Left ventricle myocardium inferior (tissue), 1 donor: ENCODE measurements at regions not wholly inside any gene's neighbourhood (a gene's known extent, or its start where the extent isn't known, plus 50 kb on each side); places are given as distances from the start of the nearest gene placed in this dataset.

ENCODE experiments used
- DNase-seq: peaks from one replicate; pipeline ENCODE4 v3.0.0-alpha.2; 2020
- H3K27ac ChIP-seq: fragments of 200-600 bp; replicated peaks from 2 replicates; pipeline ENCODE4 v1.8.0; 2021
- H3K27me3 ChIP-seq: fragments of 200-600 bp; 2 replicates; pipeline ENCODE4 v1.8.0; 2021; ENCODE audit warnings: low read depth
- H3K36me3 ChIP-seq: fragments of 200-600 bp; 2 replicates; pipeline ENCODE4 v1.8.0; 2021
- H3K4me1 ChIP-seq: fragments of 200-600 bp; 2 replicates; pipeline ENCODE4 v1.8.0; 2021
- H3K4me3 ChIP-seq: fragments of 200-600 bp; 2 replicates; pipeline ENCODE4 v1.8.0; 2021; ENCODE audit warnings: mild to moderate bottlenecking, moderate library complexity
- H3K9me3 ChIP-seq: fragments of 200-600 bp; replicated peaks from 2 replicates; pipeline ENCODE4 v1.8.0; 2021
- CTCF ChIP-seq: fragments of 200-600 bp; IDR thresholded peaks from 2 replicates; pipeline ENCODE4 v1.8.0; 2021; ENCODE audit warnings: antibody characterized with exemption, mild to moderate bottlenecking, borderline replicate concordance
- intact Hi-C: fragments of 100-400 bp; cut with micrococcal nuclease; formaldehyde crosslinking; loops from one replicate; pipeline ENCODE4 v1.11.0; 2022
- donor health status: DM: no; HTN: yes; CAD: no; lungs with severe emphysema.

DNA sequence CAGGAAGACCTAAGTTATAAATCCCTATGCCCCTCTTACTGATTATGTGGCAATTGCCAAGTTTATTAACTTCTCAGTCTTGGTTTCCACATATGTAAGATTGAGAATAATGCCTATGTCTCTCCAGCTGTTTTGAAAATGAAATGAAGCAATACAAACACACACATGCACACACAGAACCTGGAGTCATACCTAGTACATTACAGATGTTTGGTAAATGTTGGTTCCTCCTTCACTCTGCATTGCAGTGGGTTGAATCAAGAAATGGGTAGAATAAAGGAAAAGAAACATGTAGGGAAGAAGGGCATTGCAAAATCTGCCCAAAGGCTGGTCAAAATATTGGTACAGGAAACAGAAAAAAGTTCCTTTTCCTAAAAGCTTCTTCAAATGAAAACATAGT lies 309.9 kb upstream of the EMCN start:
- Histone ChIP-seq H3K4me3 (no peak overlapping the region), H3K27me3 (no peaks in the 10 kb centered on the region), H3K9me3 (peaks cover 16% of the 10 kb centered on the region), H3K36me3 (no peaks in the 10 kb centered on the region), H3K27ac (no peak overlapping the region), H3K4me1 (no peaks in the 10 kb centered on the region)
- no peak for DNase-seq
- intact Hi-C loops, result no loop called here
- TF ChIP-seq CTCF, result no peak

GRCh38 chr4:100826808-100827548 lies 309.2 kb upstream of the EMCN start:
- no peak for DNase-seq
- no peak for TF ChIP-seq CTCF
- no peaks in the 10 kb centered on the region for H3K36me3 ChIP-seq

DNA sequence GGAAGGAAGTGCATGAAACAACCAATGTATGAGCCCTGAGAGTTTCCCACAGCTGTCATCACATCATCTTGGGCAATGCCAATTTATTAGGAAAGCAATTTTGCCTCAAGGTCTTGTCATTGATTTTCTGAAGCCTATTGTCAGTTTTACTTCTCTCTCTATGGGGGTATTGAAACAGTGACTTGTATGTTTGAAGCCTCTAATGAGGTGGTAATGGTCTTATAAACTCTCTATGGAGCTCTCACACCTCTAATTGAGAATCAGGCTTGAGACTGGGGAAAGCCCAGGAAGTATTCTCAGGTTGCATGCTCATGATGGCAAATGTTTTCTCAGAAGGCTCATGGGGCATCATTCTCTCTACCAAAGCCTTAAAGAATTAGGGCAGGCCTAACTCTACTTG lies 308.2 kb upstream of the EMCN start:
- no peak overlapping the region for H3K27ac ChIP-seq
- H3K27me3 ChIP-seq, result no peaks in the 10 kb centered on the region
- DNase-seq, result no peak
- no peaks in the 10 kb centered on the region for H3K4me1 ChIP-seq
- no peaks in the 10 kb centered on the region for H3K36me3 ChIP-seq
- no peak overlapping the region for H3K4me3 ChIP-seq
- intact Hi-C loops, result no loop called here
- TF ChIP-seq CTCF, result no peak
- peaks cover 9% of the 10 kb centered on the region for H3K9me3 ChIP-seq

More at GRCh38 chr4:100826808-100827548, 309.2 kb upstream of the EMCN start:
- Histone ChIP-seq H3K27me3 (no peaks in the 10 kb centered on the region), H3K27ac (no peak overlapping the region), H3K4me3 (no peak overlapping the region), H3K9me3 (peaks cover 15% of the 10 kb centered on the region), H3K4me1 (no peaks in the 10 kb centered on the region)
- intact Hi-C loops, result no loop called here

DNA sequence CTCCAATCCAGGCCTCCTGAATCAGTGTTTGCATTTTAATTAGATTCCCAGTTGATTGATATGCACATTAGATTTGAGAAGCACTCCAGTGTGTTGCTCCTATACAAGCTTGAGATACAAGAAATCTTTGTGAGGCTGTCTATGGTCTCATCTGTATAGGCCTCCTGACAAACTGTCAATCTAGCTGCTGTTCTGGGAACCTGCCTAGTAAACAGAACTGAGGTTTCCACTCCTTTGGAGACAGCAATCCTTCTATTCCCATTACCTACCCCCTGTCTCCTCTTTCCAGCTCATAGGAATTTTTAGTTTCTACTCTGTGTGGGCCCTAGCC lies 306.1 kb upstream of the EMCN start:
- intact Hi-C loops, result no loop called here
- H3K4me3 ChIP-seq, result no peak overlapping the region
- TF ChIP-seq CTCF, result no peak
- no peaks in the 10 kb centered on the region for H3K27me3 ChIP-seq
- no peak overlapping the region for H3K27ac ChIP-seq
- H3K36me3 ChIP-seq, result no peaks in the 10 kb centered on the region
- no peaks in the 10 kb centered on the region for H3K4me1 ChIP-seq
- no peak for DNase-seq
- peaks cover 4% of the 10 kb centered on the region for H3K9me3 ChIP-seq

GRCh38 chr4:100823066-100823992 lies 305.5 kb upstream of the EMCN start:
- intact Hi-C loops, result no loop called here
- H3K4me1 ChIP-seq, result no peaks in the 10 kb centered on the region
- no peak overlapping the region for H3K4me3 ChIP-seq
- no peak overlapping the region for H3K27ac ChIP-seq
- no peak for TF ChIP-seq CTCF
- no peak for DNase-seq
- H3K9me3 ChIP-seq, result no peaks in the 10 kb centered on the region
- no peaks in the 10 kb centered on the region for H3K27me3 ChIP-seq
- H3K36me3 ChIP-seq, result no peaks in the 10 kb centered on the region
